NB4 (cell line): ENCODE measurements at regions not wholly inside any gene's neighbourhood (a gene's known extent, or its start where the extent isn't known, plus 50 kb on each side); places are given as distances from the start of the nearest gene placed in this dataset.

Experiments used
- POLR2A ChIP-seq: IDR thresholded peaks from 2 replicates; pipeline ENCODE4 v1.6.1; 2011; ENCODE audit warnings: mild to moderate bottlenecking; ENCODE audit not compliant: insufficient read length; ENCODE audit errors: extremely low read depth
- TF ChIP-seq, protein P1 (sequence below): IDR thresholded peaks from one replicate; pipeline ENCODE4 v1.5.1; 2012; ENCODE audit warnings: low read depth, low read length

DNA sequence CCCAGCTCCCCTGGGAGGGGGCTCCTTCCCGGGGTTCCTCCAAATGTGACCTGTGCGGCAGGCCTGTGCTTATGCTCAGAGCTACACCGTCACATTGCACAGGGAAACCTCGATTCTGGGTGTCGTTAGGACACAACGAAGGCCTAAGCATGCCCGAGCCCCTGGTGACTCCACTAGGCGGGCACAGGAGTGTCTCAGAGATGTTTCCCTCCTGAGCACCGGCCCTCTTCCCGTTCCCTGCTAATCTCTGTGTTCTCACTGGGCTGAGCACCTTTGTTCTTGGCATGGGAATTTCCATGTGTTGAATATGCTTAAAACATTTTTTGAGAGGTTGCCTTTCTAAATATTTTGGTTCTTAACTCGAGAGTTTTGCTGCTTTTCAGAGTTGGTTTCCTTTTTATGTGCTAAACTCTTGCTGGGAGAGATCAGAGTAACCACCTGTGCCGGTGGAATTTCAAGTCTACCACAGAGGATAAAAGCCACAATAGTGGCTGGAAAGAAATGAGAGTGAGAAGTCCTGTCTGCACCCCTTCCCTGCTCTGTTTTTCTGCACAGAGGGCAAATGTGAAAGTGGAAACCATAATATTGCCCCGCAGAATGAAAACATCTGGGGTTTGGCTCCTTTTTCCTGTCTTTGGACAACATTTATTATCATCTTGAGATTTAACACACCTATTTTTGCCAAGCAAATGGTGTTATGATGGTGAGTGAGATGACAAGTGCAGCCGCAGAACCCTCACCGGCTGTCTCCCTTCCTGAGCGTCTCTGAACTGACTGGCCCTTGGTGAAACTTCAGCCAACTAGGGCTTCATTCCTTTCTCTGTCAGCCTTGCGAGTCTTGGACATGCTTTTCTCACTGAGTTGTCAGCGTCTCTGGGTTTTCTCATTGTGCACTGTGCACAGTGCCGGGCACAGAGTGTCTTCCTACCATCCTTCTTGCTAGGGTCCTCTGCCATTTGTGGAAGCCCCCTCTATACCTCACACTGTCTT lies 154.1 kb downstream of the VAPA start:
- TF ChIP-seq, protein P1, sequence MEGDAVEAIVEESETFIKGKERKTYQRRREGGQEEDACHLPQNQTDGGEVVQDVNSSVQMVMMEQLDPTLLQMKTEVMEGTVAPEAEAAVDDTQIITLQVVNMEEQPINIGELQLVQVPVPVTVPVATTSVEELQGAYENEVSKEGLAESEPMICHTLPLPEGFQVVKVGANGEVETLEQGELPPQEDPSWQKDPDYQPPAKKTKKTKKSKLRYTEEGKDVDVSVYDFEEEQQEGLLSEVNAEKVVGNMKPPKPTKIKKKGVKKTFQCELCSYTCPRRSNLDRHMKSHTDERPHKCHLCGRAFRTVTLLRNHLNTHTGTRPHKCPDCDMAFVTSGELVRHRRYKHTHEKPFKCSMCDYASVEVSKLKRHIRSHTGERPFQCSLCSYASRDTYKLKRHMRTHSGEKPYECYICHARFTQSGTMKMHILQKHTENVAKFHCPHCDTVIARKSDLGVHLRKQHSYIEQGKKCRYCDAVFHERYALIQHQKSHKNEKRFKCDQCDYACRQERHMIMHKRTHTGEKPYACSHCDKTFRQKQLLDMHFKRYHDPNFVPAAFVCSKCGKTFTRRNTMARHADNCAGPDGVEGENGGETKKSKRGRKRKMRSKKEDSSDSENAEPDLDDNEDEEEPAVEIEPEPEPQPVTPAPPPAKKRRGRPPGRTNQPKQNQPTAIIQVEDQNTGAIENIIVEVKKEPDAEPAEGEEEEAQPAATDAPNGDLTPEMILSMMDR, result no peak
- no peak for TF ChIP-seq POLR2A
